ENCODE measurements at regions not wholly inside any gene's neighbourhood (a gene's known extent, or its start where the extent isn't known, plus 50 kb on each side); places are given as distances from the start of the nearest gene placed in this dataset.

DNA sequence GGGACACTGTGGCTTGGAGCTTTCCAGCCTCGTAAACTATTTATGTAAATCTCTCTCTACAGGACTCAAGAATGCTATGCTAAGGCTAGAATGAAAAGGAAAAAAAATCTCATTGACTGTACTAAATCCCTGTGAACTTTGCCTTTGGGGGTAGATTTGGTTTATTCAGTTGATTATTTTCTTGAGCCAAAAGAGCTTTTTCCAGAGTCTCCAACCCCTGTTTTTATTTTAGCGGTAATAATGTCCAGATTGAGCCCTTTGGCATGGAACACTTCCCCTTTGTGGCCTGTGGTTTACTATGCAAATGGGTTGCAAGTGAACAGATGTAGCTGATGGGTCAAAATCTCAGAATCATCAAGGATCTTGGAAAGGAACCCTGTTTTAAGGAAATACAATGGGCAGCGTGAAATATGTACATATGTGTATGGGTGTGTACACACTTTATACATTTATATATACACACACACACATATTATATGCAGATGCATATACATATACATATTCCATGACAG is 72.9 kb downstream of the FAM9B start (continued):
- TF ChIP-seq, protein P1, sequence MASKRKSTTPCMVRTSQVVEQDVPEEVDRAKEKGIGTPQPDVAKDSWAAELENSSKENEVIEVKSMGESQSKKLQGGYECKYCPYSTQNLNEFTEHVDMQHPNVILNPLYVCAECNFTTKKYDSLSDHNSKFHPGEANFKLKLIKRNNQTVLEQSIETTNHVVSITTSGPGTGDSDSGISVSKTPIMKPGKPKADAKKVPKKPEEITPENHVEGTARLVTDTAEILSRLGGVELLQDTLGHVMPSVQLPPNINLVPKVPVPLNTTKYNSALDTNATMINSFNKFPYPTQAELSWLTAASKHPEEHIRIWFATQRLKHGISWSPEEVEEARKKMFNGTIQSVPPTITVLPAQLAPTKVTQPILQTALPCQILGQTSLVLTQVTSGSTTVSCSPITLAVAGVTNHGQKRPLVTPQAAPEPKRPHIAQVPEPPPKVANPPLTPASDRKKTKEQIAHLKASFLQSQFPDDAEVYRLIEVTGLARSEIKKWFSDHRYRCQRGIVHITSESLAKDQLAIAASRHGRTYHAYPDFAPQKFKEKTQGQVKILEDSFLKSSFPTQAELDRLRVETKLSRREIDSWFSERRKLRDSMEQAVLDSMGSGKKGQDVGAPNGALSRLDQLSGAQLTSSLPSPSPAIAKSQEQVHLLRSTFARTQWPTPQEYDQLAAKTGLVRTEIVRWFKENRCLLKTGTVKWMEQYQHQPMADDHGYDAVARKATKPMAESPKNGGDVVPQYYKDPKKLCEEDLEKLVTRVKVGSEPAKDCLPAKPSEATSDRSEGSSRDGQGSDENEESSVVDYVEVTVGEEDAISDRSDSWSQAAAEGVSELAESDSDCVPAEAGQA (IDR thresholded peaks at IDR 0.05; ENCODE audit: low read depth) = no peak
- TF ChIP-seq, protein P1 (CRISPR knock-in tag; IDR thresholded peaks at IDR 0.05; ENCODE audit: borderline replicate concordance) = no peak
- no peak for TF ChIP-seq MXD3 (CRISPR knock-in tag; IDR thresholded peaks at IDR 0.05)
- no peak for TF ChIP-seq FOXK2 (IDR thresholded peaks at IDR 0.05)

DNA sequence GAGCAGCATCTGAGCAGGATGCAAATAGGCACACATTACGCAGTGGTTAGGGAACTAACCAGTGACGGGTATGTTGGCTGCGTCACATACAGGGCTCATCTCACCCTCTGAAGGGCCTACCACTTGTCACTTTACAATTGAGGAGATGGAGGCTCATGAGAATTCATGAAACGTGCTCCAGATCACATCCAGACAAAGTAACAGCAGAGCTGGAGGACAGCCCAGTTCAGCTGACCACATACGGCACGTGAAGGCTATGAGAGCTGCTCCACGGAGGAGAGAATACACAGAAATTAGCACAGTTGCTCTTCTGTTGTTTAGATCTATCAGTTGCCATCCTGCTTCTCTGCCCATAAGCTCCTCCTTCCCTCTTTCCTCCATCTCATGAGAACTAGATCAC is 78.4 kb downstream of the FAM9B start:
- in situ Hi-C loops (cut with HindIII; ENCODE audit: extremely low pct_ligation_motif_present, low pct_unique_long_range_greater_than_20kb) (loop anchor here (25.0 kb wide), 1 partner anchor 757 kb away; no protein-coding TSS in a partner anchor), intact Hi-C loops (cut with micrococcal nuclease; ENCODE audit: unreplicated experiment) (no loop called here)
- ChIA-PET CTCF (ENCODE audit: low intra/inter-chr PET ratio, low total read pairs) (no interaction called here), POLR2A (no interaction called here)
- Histone ChIP-seq H3K9me3 (ENCODE audit: low read length) (no peaks in the 10 kb centered on the region), H3K4me1 (ENCODE audit: insufficient read depth, low read length) (no peaks in the 10 kb centered on the region), H3K9ac (ENCODE audit: insufficient read depth, low read depth, low read length) (no peak overlapping the region), H3K27me3 (ENCODE audit: control insufficient read depth in 1 of 2, insufficient read depth in 2 of 2, low read length in 2 of 2) (no peaks in the 10 kb centered on the region), H3K4me3 (replicated peaks in 1 of 3; ENCODE audit: insufficient read depth in 1 of 3, low read depth in 2 of 3, low read length in 3 of 3) (no peak overlapping the region), H2AFZ (ENCODE audit: low read length) (no peak overlapping the region), H4K20me1 (ENCODE audit: insufficient read depth, low read length) (no peaks in the 10 kb centered on the region), H3K36me3 (replicated peaks in 1 of 2; ENCODE audit: control insufficient read depth in 1 of 2, insufficient read depth in 2 of 2, low read length in 2 of 2) (no peaks in the 10 kb centered on the region), H3K4me2 (ENCODE audit: low read depth, low read length) (no peak overlapping the region), H3K27ac (ENCODE audit: extremely low read length, insufficient read depth, low read length) (no peak overlapping the region), H3K79me2 (ENCODE audit: insufficient read depth, low read length) (no peaks in the 10 kb centered on the region)
- DNase-seq (ENCODE audit: low spot score) = no peak
- TF ChIP-seq, protein P2, sequence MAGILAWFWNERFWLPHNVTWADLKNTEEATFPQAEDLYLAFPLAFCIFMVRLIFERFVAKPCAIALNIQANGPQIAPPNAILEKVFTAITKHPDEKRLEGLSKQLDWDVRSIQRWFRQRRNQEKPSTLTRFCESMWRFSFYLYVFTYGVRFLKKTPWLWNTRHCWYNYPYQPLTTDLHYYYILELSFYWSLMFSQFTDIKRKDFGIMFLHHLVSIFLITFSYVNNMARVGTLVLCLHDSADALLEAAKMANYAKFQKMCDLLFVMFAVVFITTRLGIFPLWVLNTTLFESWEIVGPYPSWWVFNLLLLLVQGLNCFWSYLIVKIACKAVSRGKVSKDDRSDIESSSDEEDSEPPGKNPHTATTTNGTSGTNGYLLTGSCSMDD (CRISPR knock-in tag; IDR thresholded peaks at IDR 0.05) = no peak
- TF ChIP-seq MTF2 (CRISPR knock-in tag; IDR thresholded peaks at IDR 0.05; ENCODE audit: borderline replicate concordance) = no peak
- TF ChIP-seq YEATS2 (CRISPR knock-in tag; IDR thresholded peaks at IDR 0.05; ENCODE audit: borderline replicate concordance) = no peak
- TF ChIP-seq HBP1 (CRISPR knock-in tag; IDR thresholded peaks at IDR 0.05; ENCODE audit: low read depth) = no peak
- TF ChIP-seq TBL1XR1 (IDR thresholded peaks at IDR 0.05; ENCODE audit: borderline replicate concordance, low read length, partially characterized antibody) = no peak
- TF ChIP-seq ELF1 (CRISPR knock-in tag; IDR thresholded peaks at IDR 0.05) = no peak
- TF ChIP-seq ARID2 (CRISPR knock-in tag; IDR thresholded peaks at IDR 0.05; ENCODE audit: borderline replicate concordance) = no peak
- 53% methylated on average over 6 of the region's 7 CpGs for WGBS (ENCODE audit: low lambda C conversion rate)
- ATAC-seq = no peak
- no TSS peak for BruUV-seq (replicated peaks)
- FAIRE-seq = no peak
